GM23338 (cell line): ENCODE measurements at regions not wholly inside any gene's neighbourhood (a gene's known extent, or its start where the extent isn't known, plus 50 kb on each side); places are given as distances from the start of the nearest gene placed in this dataset.

Experiments used
- CREB1 ChIP-seq: fragments of 250-450 bp; sonication (Bioruptor Pico); IDR thresholded peaks from 2 replicates; pipeline ENCODE4 v1.5.0; 2020; ENCODE audit warnings: low read depth, mild to moderate bottlenecking, moderate library complexity
- ETS1 ChIP-seq: IDR thresholded peaks from 2 replicates; pipeline ENCODE4 v1.6.1; 2016; ENCODE audit warnings: antibody characterized with exemption
- EZH2 ChIP-seq: fragments of 200-600 bp; sonication (generic); IDR thresholded peaks from one replicate; pipeline ENCODE4 v1.8.0; 2017; ENCODE audit warnings: antibody characterized with exemption, mild to moderate bottlenecking, low read depth; ENCODE audit not compliant: unreplicated experiment
- EZH2phosphoT487 ChIP-seq: fragments of 200-600 bp; sonication (generic); IDR thresholded peaks from one replicate; pipeline ENCODE4 v1.8.1; 2018; ENCODE audit warnings: antibody characterized with exemption; ENCODE audit not compliant: unreplicated experiment
- JUNB ChIP-seq: IDR thresholded peaks from one replicate; pipeline ENCODE4 v1.6.1; 2016; ENCODE audit warnings: antibody characterized with exemption; ENCODE audit not compliant: unreplicated experiment
- POLR2AphosphoS5 ChIP-seq: IDR thresholded peaks from 2 replicates; pipeline ENCODE4 v1.6.1; 2016; ENCODE audit warnings: antibody characterized with exemption, low read depth
- REST ChIP-seq: IDR thresholded peaks from one replicate; pipeline ENCODE4 v1.6.1; 2018; ENCODE audit warnings: antibody characterized with exemption; ENCODE audit not compliant: unreplicated experiment
- STAT1 ChIP-seq: IDR thresholded peaks from one replicate; pipeline ENCODE4 v1.6.1; 2016; ENCODE audit warnings: antibody characterized with exemption; ENCODE audit not compliant: unreplicated experiment
- ZNF114 ChIP-seq: fragments of 250-450 bp; sonication (Bioruptor Pico); IDR thresholded peaks from 2 replicates; pipeline ENCODE4 v1.5.0; 2020; ENCODE audit warnings: mild to moderate bottlenecking, moderate library complexity
- ZNF331 ChIP-seq: fragments of 250-450 bp; sonication (Bioruptor Pico); IDR thresholded peaks from 2 replicates; pipeline ENCODE4 v1.5.0; 2020; ENCODE audit warnings: low read depth, mild to moderate bottlenecking, moderate library complexity
- ZNF462 ChIP-seq: fragments of 250-450 bp; sonication (Bioruptor Pico); IDR thresholded peaks from 2 replicates; pipeline ENCODE4 v1.5.0; 2020; ENCODE audit warnings: mild to moderate bottlenecking, moderate library complexity
- TF ChIP-seq, protein P1 (sequence below), 2 experiments: fragments of 200-600 bp in 1 of 2; sonication (generic) in 1 of 2; conservative IDR thresholded peaks; 2 replicates each; pipeline versions ENCODE4 v1.5.1 to v1.6.1; 2016 to 2017; ENCODE audit warnings: antibody characterized with exemption in 2 of 2, low read depth in 2 of 2, mild to moderate bottlenecking in 2 of 2, moderate library complexity in 1 of 2

DNA sequence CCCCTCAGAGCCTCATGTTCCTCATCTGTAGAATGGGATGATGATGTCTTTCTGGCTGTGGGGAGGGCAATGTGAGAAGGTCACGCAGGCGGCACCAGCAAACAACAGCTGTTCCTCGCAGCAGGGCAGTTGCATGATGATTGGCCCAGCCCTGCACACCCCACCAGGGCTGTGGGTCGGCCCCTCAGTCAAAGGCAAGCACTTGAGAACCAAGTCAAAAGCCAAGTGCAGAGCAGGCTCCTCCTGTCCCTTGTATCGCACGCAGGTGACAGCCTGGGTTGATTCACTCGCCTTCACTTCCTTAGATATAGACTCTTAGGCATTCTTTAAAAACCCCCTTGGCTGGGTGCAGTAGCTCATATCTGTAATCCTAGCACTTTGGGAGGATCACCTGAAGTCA is 191.9 kb upstream of the C1orf174 start:
- TF ChIP-seq, protein P1, sequence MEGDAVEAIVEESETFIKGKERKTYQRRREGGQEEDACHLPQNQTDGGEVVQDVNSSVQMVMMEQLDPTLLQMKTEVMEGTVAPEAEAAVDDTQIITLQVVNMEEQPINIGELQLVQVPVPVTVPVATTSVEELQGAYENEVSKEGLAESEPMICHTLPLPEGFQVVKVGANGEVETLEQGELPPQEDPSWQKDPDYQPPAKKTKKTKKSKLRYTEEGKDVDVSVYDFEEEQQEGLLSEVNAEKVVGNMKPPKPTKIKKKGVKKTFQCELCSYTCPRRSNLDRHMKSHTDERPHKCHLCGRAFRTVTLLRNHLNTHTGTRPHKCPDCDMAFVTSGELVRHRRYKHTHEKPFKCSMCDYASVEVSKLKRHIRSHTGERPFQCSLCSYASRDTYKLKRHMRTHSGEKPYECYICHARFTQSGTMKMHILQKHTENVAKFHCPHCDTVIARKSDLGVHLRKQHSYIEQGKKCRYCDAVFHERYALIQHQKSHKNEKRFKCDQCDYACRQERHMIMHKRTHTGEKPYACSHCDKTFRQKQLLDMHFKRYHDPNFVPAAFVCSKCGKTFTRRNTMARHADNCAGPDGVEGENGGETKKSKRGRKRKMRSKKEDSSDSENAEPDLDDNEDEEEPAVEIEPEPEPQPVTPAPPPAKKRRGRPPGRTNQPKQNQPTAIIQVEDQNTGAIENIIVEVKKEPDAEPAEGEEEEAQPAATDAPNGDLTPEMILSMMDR (conservative IDR thresholded peaks at IDR 0.05; ENCODE audit: low read depth in 2 of 2) = no peak
- TF ChIP-seq POLR2AphosphoS5 (no peak), EZH2phosphoT487 (no peak), EZH2 (no peak), CREB1 (no peak), REST (no peak), JUNB (no peak), STAT1 (no peak), ZNF331 (no peak), ETS1 (no peak), ZNF114 (CRISPR knock-in tag) (no peak), ZNF462 (no peak)
